Endothelial cell of umbilical vein (primary cell): ENCODE measurements at regions not wholly inside any gene's neighbourhood (a gene's known extent, or its start where the extent isn't known, plus 50 kb on each side); places are given as distances from the start of the nearest gene placed in this dataset.

Experiments used
- BruUV-seq: library from RNA; stranded (reverse); fragments of 400-500 nt; replicated peaks from 2 replicates; lab custom pipeline; 2021; lab: Mats Ljungman, UMichigan
- CTCF ChIA-PET: fragments of 300-600, 350-600 bp; sonication (Branson Sonifier 250); formaldehyde crosslinking; loops from one replicate; lab custom pipeline; 2021; ENCODE audit warnings: antibody characterized with exemption, inconsistent platforms; lab: Charles Lee
- POLR2A ChIA-PET: fragments of 300-600, 350-600 bp; sonication (Branson Sonifier 250); formaldehyde crosslinking; loops from one replicate; lab custom pipeline; 2021; ENCODE audit warnings: antibody characterized with exemption, inconsistent platforms; lab: Charles Lee
- DNase-seq: peaks from one replicate; pipeline ENCODE4 v3.0.0-alpha.2; 2011; ENCODE audit warnings: low read depth, low spot score
- FAIRE-seq: peaks from 2 replicates; lab custom pipeline; 2011; peaks lifted over from hg19 to GRCh38; lab: Jason Lieb, UNC
- H2AFZ ChIP-seq: 2 replicates; pipeline ENCODE4 v1.6.0; 2012; ENCODE audit warnings: low read depth, low read length, control low read depth, inconsistent platforms
- H3K27ac ChIP-seq: 2 replicates; pipeline ENCODE4 v1.5.1; 2011; ENCODE audit warnings: low read depth, mild to moderate bottlenecking, control low read depth, low read length, moderate library complexity; ENCODE audit not compliant: insufficient read depth
- H3K27me3 ChIP-seq, 2 experiments: 2 replicates each; pipeline versions ENCODE4 v1.6.0 to v1.6.1; 2011; ENCODE audit warnings: low read length in 2 of 2, mixed read lengths in 1 of 2; ENCODE audit not compliant: control insufficient read depth in 2 of 2, insufficient read depth in 2 of 2
- H3K36me3 ChIP-seq, 2 experiments: 2 replicates in 1 of 2; 3 replicates in 1 of 2; pipeline ENCODE4 v1.5.1; 2011; ENCODE audit warnings: low read length in 2 of 2, mild to moderate bottlenecking in 1 of 2, moderate library complexity in 1 of 2; ENCODE audit not compliant: control insufficient read depth in 2 of 2, insufficient read depth in 2 of 2; ENCODE audit errors: extremely low read depth in 1 of 2
- H3K4me1 ChIP-seq: 3 replicates; pipeline ENCODE4 v1.5.1; 2011; ENCODE audit warnings: mild to moderate bottlenecking, low read length; ENCODE audit not compliant: control insufficient read depth, insufficient read depth; ENCODE audit errors: extremely low read depth
- H3K4me2 ChIP-seq: 2 replicates; pipeline ENCODE4 v1.6.1; 2011; ENCODE audit warnings: low read length, control low read depth, mixed read lengths; ENCODE audit not compliant: insufficient read depth
- H3K4me3 ChIP-seq, 3 experiments: fragments of 200-600 bp in 1 of 3; sonication (generic), shearing (Covaris generic) in 1 of 3; replicated peaks in 1 of 3; 2 replicates each; pipeline ENCODE4 v1.5.1; 2011 to 2016; ENCODE audit warnings: control low read depth in 3 of 3, low read length in 3 of 3, mild to moderate bottlenecking in 2 of 3, inconsistent platforms in 1 of 3, low read depth in 1 of 3, moderate library complexity in 1 of 3; ENCODE audit not compliant: insufficient read depth in 1 of 3
- H3K79me2 ChIP-seq: 2 replicates; pipeline ENCODE4 v1.6.0; 2012; ENCODE audit warnings: low read length, inconsistent platforms; ENCODE audit not compliant: control insufficient read depth, insufficient read depth
- H3K9ac ChIP-seq: replicated peaks from 2 replicates; pipeline ENCODE3; 2011; ENCODE audit warnings: low read length, control low read depth; ENCODE audit not compliant: insufficient read depth; ENCODE audit errors: extremely low read depth
- H3K9me1 ChIP-seq: replicated peaks from 3 replicates; pipeline ENCODE4 v1.6.0; 2011; ENCODE audit warnings: mild to moderate bottlenecking, low read length; ENCODE audit not compliant: control insufficient read depth, insufficient read depth; ENCODE audit errors: extremely low read depth
- H3K9me3 ChIP-seq: replicated peaks from 2 replicates; pipeline ENCODE4 v1.5.1; 2012; ENCODE audit warnings: low read length, inconsistent platforms; ENCODE audit not compliant: control insufficient read depth, insufficient read depth
- H4K20me1 ChIP-seq: replicated peaks from 2 replicates; pipeline ENCODE3; 2011; ENCODE audit warnings: mild to moderate bottlenecking, low read length; ENCODE audit not compliant: control insufficient read depth, insufficient read depth; ENCODE audit errors: extremely low read depth
- FOS ChIP-seq: IDR thresholded peaks from 2 replicates; pipeline ENCODE4 v1.6.1; 2011; ENCODE audit warnings: mild to moderate bottlenecking, low read length, moderate library complexity, borderline replicate concordance; ENCODE audit not compliant: insufficient read depth
- JUN ChIP-seq: IDR thresholded peaks from 2 replicates; pipeline ENCODE4 v1.6.1; 2011; ENCODE audit warnings: borderline replicate concordance, low read depth; ENCODE audit not compliant: insufficient read length, insufficient read depth
- MYC ChIP-seq: IDR thresholded peaks from one replicate; pipeline ENCODE4 v1.6.1; 2011; ENCODE audit warnings: mild to moderate bottlenecking, low read depth, low read length
- POLR2A ChIP-seq: IDR thresholded peaks from 2 replicates; pipeline ENCODE4 v1.6.1; 2012; ENCODE audit warnings: low read depth, mild to moderate bottlenecking, control low read depth, low read length
- POLR2AphosphoS5 ChIP-seq: IDR thresholded peaks from 2 replicates; pipeline ENCODE4 v1.6.1; 2012; ENCODE audit warnings: low read depth, mild to moderate bottlenecking, control low read depth, low read length, moderate library complexity; ENCODE audit not compliant: insufficient read depth
- dilution Hi-C: fragments of 300-500 bp; cut with MboI; formaldehyde crosslinking; loops from one replicate; pipeline ENCODE4 v1.15.0; 2019; ENCODE audit warnings: low sequenced_read_pairs; ENCODE audit not compliant: extremely low pct_ligation_motif_present
- intact Hi-C: fragments of 100-400 bp; cut with micrococcal nuclease; formaldehyde crosslinking; loops from one replicate; pipeline ENCODE4 v1.10.0; 2022
- TF ChIP-seq, protein P1 (sequence below), 2 donors: IDR thresholded peaks; 1 replicate in 1 of 2; 2 replicates in 1 of 2; pipeline ENCODE4 v1.5.1; 2011; ENCODE audit warnings: low read length in 2 of 2, mild to moderate bottlenecking in 2 of 2, moderate library complexity in 2 of 2, control low read depth in 1 of 2, inconsistent platforms in 1 of 2, low read depth in 1 of 2; ENCODE audit not compliant: insufficient read depth in 1 of 2; ENCODE audit errors: extremely low read depth in 1 of 2
- TF ChIP-seq, protein P2 (sequence below): IDR thresholded peaks from 2 replicates; pipeline ENCODE4 v1.6.1; 2011; ENCODE audit not compliant: insufficient read depth, insufficient read length

DNA sequence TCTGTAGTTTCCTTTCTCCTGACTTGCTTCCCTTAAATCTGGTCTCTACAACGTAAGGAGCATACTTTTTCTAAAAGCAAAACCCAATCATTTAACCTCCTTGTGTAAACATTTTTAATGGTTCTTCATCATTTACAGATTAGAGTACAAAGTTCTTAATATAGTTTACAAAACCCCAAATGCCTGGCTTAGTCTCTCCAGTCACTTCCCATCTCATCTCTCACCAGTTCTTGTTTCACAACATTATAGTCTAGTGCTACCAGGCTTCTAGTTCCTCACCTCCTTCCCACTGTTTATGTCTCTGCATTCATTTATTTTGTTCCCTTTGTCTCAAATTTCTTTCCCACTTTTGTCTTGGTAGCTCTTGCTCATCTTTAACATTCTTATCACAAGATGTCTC, 168.4 kb downstream of the FASLG start:
- H3K27me3 ChIP-seq, result no peaks in the 10 kb centered on the region
- dilution Hi-C loops, result no loop called here

More for the DNA sequence above, 168.4 kb downstream of the FASLG start:
- Histone ChIP-seq H3K9ac (no peak overlapping the region), H3K4me1 (peaks cover 8% of the 10 kb centered on the region), H3K9me1 (no peaks in the 10 kb centered on the region), H3K9me3 (no peaks in the 10 kb centered on the region), H4K20me1 (no peaks in the 10 kb centered on the region), H3K4me2 (no peak overlapping the region), H3K79me2 (no peaks in the 10 kb centered on the region), H3K4me3 (no peak overlapping the region), H2AFZ (no peak overlapping the region), H3K36me3 (no peaks in the 10 kb centered on the region), H3K27ac (no peak overlapping the region)
- TF ChIP-seq JUN (no peak), POLR2AphosphoS5 (no peak), MYC (no peak), FOS (no peak), POLR2A (no peak)
- TF ChIP-seq, protein P1, sequence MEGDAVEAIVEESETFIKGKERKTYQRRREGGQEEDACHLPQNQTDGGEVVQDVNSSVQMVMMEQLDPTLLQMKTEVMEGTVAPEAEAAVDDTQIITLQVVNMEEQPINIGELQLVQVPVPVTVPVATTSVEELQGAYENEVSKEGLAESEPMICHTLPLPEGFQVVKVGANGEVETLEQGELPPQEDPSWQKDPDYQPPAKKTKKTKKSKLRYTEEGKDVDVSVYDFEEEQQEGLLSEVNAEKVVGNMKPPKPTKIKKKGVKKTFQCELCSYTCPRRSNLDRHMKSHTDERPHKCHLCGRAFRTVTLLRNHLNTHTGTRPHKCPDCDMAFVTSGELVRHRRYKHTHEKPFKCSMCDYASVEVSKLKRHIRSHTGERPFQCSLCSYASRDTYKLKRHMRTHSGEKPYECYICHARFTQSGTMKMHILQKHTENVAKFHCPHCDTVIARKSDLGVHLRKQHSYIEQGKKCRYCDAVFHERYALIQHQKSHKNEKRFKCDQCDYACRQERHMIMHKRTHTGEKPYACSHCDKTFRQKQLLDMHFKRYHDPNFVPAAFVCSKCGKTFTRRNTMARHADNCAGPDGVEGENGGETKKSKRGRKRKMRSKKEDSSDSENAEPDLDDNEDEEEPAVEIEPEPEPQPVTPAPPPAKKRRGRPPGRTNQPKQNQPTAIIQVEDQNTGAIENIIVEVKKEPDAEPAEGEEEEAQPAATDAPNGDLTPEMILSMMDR (IDR thresholded peaks at IDR 0.05; ENCODE audit: extremely low read depth in 1 of 2, insufficient read depth in 1 of 2, low read depth in 1 of 2, low read length in 2 of 2), result no peak
- TF ChIP-seq, protein P2, sequence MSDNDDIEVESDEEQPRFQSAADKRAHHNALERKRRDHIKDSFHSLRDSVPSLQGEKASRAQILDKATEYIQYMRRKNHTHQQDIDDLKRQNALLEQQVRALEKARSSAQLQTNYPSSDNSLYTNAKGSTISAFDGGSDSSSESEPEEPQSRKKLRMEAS, result no peak
- intact Hi-C loops, result loop anchor here (2.0 to 5.0 kb wide), 3 partner anchors 216 to 430 kb away; no protein-coding TSS in a partner anchor
- CTCF ChIA-PET, result interaction anchor here (1.4 to 5.2 kb wide), 12 partner anchors 8 to 376 kb away, joined by 4 to 219 read pairs (median 16); no protein-coding TSS in a partner anchor
- no TSS peak for BruUV-seq
- FAIRE-seq (no peak), DNase-seq (no peak)
- POLR2A ChIA-PET, result interaction anchor here (1.3 kb wide), 1 partner anchor 82 kb away, joined by 3 read pairs; no protein-coding TSS in a partner anchor
